ENCODE measurements at regions not wholly inside any gene's neighbourhood (a gene's known extent, or its start where the extent isn't known, plus 50 kb on each side); places are given as distances from the start of the nearest gene placed in this dataset.

GRCh38 chr10:22807238-22807637 is 92.9 kb upstream of the PIP4K2A start:
- no peaks in the 10 kb centered on the region for H3K9me3 ChIP-seq (ENCODE audit: control insufficient read depth, insufficient read depth, low read depth, low read length)
- H3K4me1 ChIP-seq (ENCODE audit: control insufficient read depth, insufficient read depth, low read length): 0 out of 2 replicates have a peak, but pooled peaks cover 4% of the 10 kb centered on the region
- no peak overlapping the region for H3K4me3 ChIP-seq (ENCODE audit: low read depth, low read length)
- CTCF ChIA-PET: no interaction called here
- H3K27ac ChIP-seq (ENCODE audit: extremely low read depth, low read depth, low read length): no peak overlapping the region
- no peak for TF ChIP-seq ZNF416 (tag by site-specific recombination; IDR thresholded peaks at IDR 0.05)
- TF ChIP-seq PBX3 (CRISPR knock-in tag; IDR thresholded peaks at IDR 0.05): no peak
- H3K36me3 ChIP-seq (ENCODE audit: control insufficient read depth in 2 of 2, insufficient read depth in 1 of 2, low read length in 2 of 2): no peaks in the 10 kb centered on the region
- POLR2A ChIA-PET: no interaction called here

- Histone ChIP-seq H3K4me1 (ENCODE audit: control insufficient read depth, insufficient read depth, low read length) (0 out of 2 replicates have a peak, but pooled peaks cover 4% of the 10 kb centered on the region), H3K27ac (ENCODE audit: extremely low read depth, low read depth, low read length) (no peak overlapping the region), H3K36me3 (ENCODE audit: control insufficient read depth in 2 of 2, insufficient read depth in 1 of 2, low read length in 2 of 2) (no peaks in the 10 kb centered on the region), H3K9me3 (ENCODE audit: control insufficient read depth, insufficient read depth, low read depth, low read length) (no peaks in the 10 kb centered on the region), H3K4me3 (ENCODE audit: low read depth, low read length) (no peak overlapping the region)
- CTCF ChIA-PET: interaction anchor here (0.6 to 1.2 kb wide), 3 partner anchors 14 to 256 kb away, joined by 3 to 4 read pairs (median 3); no protein-coding TSS in a partner anchor
- POLR2A ChIA-PET: no interaction called here
- 0 out of 2 replicates have a peak, but pooled peaks have one; percentile 9 for TF ChIP-seq ZBTB17 (tag by site-specific recombination; IDR thresholded peaks at IDR 0.05)
- TF ChIP-seq ZSCAN16 (tag by site-specific recombination; IDR thresholded peaks at IDR 0.05): no peak
- no peak for TF ChIP-seq ZNF416 (tag by site-specific recombination; IDR thresholded peaks at IDR 0.05)
- TF ChIP-seq ZNF747 (tag by site-specific recombination; IDR thresholded peaks at IDR 0.05): no peak
- no peak for TF ChIP-seq ZSCAN30 (tag by site-specific recombination; IDR thresholded peaks at IDR 0.05)
- TF ChIP-seq ZNF350 (tag by site-specific recombination; IDR thresholded peaks at IDR 0.05): peak; percentile 78; the same call in 1 of the 2 replicates
- TF ChIP-seq ZNF211 (tag by site-specific recombination; IDR thresholded peaks at IDR 0.05; ENCODE audit: low read depth): no peak
- TF ChIP-seq ZBTB20 (tag by site-specific recombination; IDR thresholded peaks at IDR 0.05): peak; percentile 25; the same call in 1 of the 2 replicates
- TF ChIP-seq ZNF335 (tag by site-specific recombination; conservative IDR thresholded peaks at IDR 0.05): 0 out of 2 replicates have a peak, but pooled peaks have one; percentile 14
Observed at GRCh38 chr10:22805304-22805703, 90.9 kb upstream of the PIP4K2A start.

GRCh38 chr10:22803261-22803885 is 89.0 kb upstream of the PIP4K2A start:
- POLR2A ChIA-PET: no interaction called here
- H3K9me3 ChIP-seq (ENCODE audit: control insufficient read depth, insufficient read depth, low read depth, low read length): no peaks in the 10 kb centered on the region
- H3K4me3 ChIP-seq (ENCODE audit: low read depth, low read length): no peak overlapping the region
- no peaks in the 10 kb centered on the region for H3K36me3 ChIP-seq (ENCODE audit: control insufficient read depth in 2 of 2, insufficient read depth in 1 of 2, low read length in 2 of 2)
- no peak for TF ChIP-seq ZBTB20 (tag by site-specific recombination; IDR thresholded peaks at IDR 0.05)
- no peak for TF ChIP-seq ZNF785 (tag by site-specific recombination; IDR thresholded peaks at IDR 0.05)
- TF ChIP-seq ZNF692 (tag by site-specific recombination; IDR thresholded peaks at IDR 0.05): no peak
- no peak for TF ChIP-seq ZNF529 (tag by site-specific recombination; IDR thresholded peaks at IDR 0.05; ENCODE audit: insufficient replicate concordance)
- TF ChIP-seq BCL6B (tag by site-specific recombination; IDR thresholded peaks at IDR 0.05): no peak
- no peak for TF ChIP-seq ZNF585B (tag by site-specific recombination; IDR thresholded peaks at IDR 0.05)
- no peak for TF ChIP-seq ZNF2 (tag by site-specific recombination; IDR thresholded peaks at IDR 0.05)
- TF ChIP-seq ZNF404 (tag by site-specific recombination; IDR thresholded peaks at IDR 0.05): no peak
- TF ChIP-seq PBX3 (CRISPR knock-in tag; IDR thresholded peaks at IDR 0.05): no peak
- no peak for TF ChIP-seq ZNF560 (tag by site-specific recombination; IDR thresholded peaks at IDR 0.05; ENCODE audit: borderline replicate concordance)
- no peak for TF ChIP-seq ZNF10 (tag by site-specific recombination; IDR thresholded peaks at IDR 0.05)
- TF ChIP-seq MZF1 (tag by site-specific recombination; IDR thresholded peaks at IDR 0.05; ENCODE audit: borderline replicate concordance): no peak
- no peak for TF ChIP-seq ZNF645 (tag by site-specific recombination; IDR thresholded peaks at IDR 0.05)
- TF ChIP-seq ZNF239 (tag by site-specific recombination; IDR thresholded peaks at IDR 0.05): no peak
- TF ChIP-seq ZNF175 (tag by site-specific recombination; IDR thresholded peaks at IDR 0.05): no peak
- no peak for TF ChIP-seq ZBTB1 (tag by site-specific recombination; IDR thresholded peaks at IDR 0.05)
- CTCF ChIA-PET: interaction anchor here (0.5 to 1.0 kb wide), 2 partner anchors 10 to 15 kb away, joined by 3 to 4 read pairs; no protein-coding TSS in a partner anchor
- 0 out of 2 replicates have a peak, but pooled peaks cover 4% of the 10 kb centered on the region for H3K4me1 ChIP-seq (ENCODE audit: control insufficient read depth, insufficient read depth, low read length)
- no peak overlapping the region for H3K27ac ChIP-seq (ENCODE audit: extremely low read depth, low read depth, low read length)

All from HEK293 (cell line).